ENCODE measurements at regions not wholly inside any gene's neighbourhood (a gene's known extent, or its start where the extent isn't known, plus 50 kb on each side); places are given as distances from the start of the nearest gene placed in this dataset.
"Not testable (repeated sequence)": the region's sequence is repeated elsewhere in the genome, so short reads cannot be mapped to it uniquely, and the experiment has no call there.

DNA sequence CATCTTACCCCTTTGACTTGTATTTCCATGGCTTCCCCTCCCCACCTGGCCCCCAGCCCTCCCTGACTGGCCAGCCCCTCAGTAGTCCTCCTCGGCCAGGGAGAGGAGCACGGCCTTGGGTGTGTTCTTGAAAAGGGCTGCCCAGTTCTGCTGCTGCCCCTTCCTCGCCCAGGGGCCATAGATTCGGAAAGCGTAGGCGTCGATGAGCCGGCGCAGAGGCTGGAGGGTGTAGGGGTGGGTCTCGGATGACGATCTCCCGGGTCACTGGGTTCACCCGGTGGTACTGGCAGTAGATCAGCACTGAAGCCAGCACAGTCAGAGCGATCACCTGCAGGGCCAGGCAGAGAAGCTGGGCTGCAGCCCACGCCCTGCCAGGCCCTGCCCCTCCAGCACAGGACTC is 71.7 kb downstream of the ZNF479 start:
- H3K36me3 ChIP-seq (replicated peaks; ENCODE audit: insufficient read depth, low read depth); H3K4me2 ChIP-seq; H3K27ac ChIP-seq; H3K4me3 ChIP-seq; H3K4me1 ChIP-seq (ENCODE audit: insufficient read depth); H4K20me1 ChIP-seq (ENCODE audit: insufficient read depth, poor library complexity, severe bottlenecking); H3K9me3 ChIP-seq (ENCODE audit: low read depth); H2AFZ ChIP-seq; H3K9me2 ChIP-seq (replicated peaks; ENCODE audit: insufficient read depth); H3K27me3 ChIP-seq; H3K79me2 ChIP-seq; DNase-seq (ENCODE audit: low spot score): not testable (repeated sequence)
- 76% methylated on average over 15 of the region's 15 CpGs for WGBS (ENCODE audit: low lambda C conversion rate, missing lambda C conversion rate)

DNA sequence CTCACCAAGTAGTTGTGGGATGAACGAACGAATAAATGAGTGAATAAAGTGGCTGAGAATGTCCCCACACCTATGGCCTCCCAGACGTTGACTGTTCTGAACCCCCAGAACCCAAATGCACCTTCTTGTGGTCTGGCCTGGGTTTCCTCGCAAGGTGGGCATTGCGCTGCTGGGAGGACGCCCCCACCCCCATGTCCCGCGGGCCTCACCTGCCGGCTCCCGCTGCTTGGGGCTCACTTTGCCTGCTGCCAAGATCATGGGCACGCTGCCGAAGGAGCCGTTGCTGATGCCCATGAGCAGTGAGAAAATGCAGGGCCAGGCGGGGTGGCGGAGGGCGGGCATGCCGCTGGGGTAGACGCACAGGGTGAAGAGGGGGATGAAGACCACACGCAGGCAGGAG is 115.9 kb downstream of the ZNF479 start:
- not testable (repeated sequence) for DNase-seq (ENCODE audit: low spot score); H3K36me3 ChIP-seq (replicated peaks; ENCODE audit: insufficient read depth, low read depth); H2AFZ ChIP-seq; H3K79me2 ChIP-seq; H3K9me2 ChIP-seq (replicated peaks; ENCODE audit: insufficient read depth); H3K9me3 ChIP-seq (ENCODE audit: low read depth); H3K27me3 ChIP-seq; H3K4me2 ChIP-seq; H4K20me1 ChIP-seq (ENCODE audit: insufficient read depth, poor library complexity, severe bottlenecking); H3K27ac ChIP-seq; H3K4me1 ChIP-seq (ENCODE audit: insufficient read depth); H3K4me3 ChIP-seq
- 89% methylated on average over 8 of the region's 19 CpGs for WGBS (ENCODE audit: low lambda C conversion rate, missing lambda C conversion rate)

GRCh38 chr7:57013707-57014106 is 118.5 kb downstream of the ZNF479 start:
- H3K4me2 ChIP-seq; H3K9me2 ChIP-seq (replicated peaks; ENCODE audit: insufficient read depth); H3K9me3 ChIP-seq (ENCODE audit: low read depth); H3K27ac ChIP-seq; H3K4me1 ChIP-seq (ENCODE audit: insufficient read depth); H3K79me2 ChIP-seq; DNase-seq (ENCODE audit: low spot score); H4K20me1 ChIP-seq (ENCODE audit: insufficient read depth, poor library complexity, severe bottlenecking); H3K36me3 ChIP-seq (replicated peaks; ENCODE audit: insufficient read depth, low read depth); H3K27me3 ChIP-seq; H3K4me3 ChIP-seq; H2AFZ ChIP-seq: not testable (repeated sequence)
- WGBS (ENCODE audit: low lambda C conversion rate, missing lambda C conversion rate): 92% methylated on average over 8 of the region's 11 CpGs

DNA sequence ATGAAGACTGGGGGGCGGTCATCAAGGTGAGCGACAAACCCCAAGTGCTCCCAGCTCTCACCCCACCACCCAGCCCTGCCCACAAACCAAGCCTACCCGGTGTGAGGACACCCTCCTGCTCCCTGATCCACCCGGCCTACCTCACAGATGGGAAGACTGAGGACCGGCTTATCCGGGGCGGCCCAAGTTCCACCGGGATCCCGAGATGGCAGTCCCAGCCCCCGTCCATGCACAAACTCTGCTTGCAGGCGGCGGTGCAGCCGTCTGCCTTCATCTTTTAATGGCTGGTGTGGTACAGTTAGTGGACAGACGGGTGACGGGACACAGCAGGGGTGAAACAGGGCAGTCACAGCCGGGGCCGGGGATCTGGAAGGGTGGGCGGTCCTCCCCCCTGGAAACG is 119.3 kb downstream of the ZNF479 start:
- H3K4me3 ChIP-seq; H3K27me3 ChIP-seq; H3K36me3 ChIP-seq (replicated peaks; ENCODE audit: insufficient read depth, low read depth); H3K9me3 ChIP-seq (ENCODE audit: low read depth); DNase-seq (ENCODE audit: low spot score); H3K9me2 ChIP-seq (replicated peaks; ENCODE audit: insufficient read depth); H3K27ac ChIP-seq; H3K4me1 ChIP-seq (ENCODE audit: insufficient read depth); H3K79me2 ChIP-seq; H3K4me2 ChIP-seq; H2AFZ ChIP-seq; H4K20me1 ChIP-seq (ENCODE audit: insufficient read depth, poor library complexity, severe bottlenecking): not testable (repeated sequence)
- 90% methylated on average over 13 of the region's 19 CpGs for WGBS (ENCODE audit: low lambda C conversion rate, missing lambda C conversion rate)

GRCh38 chr7:57009230-57009629 is 123.0 kb downstream of the ZNF479 start:
- H3K4me2 ChIP-seq; DNase-seq (ENCODE audit: low spot score); H3K9me2 ChIP-seq (replicated peaks; ENCODE audit: insufficient read depth); H3K36me3 ChIP-seq (replicated peaks; ENCODE audit: insufficient read depth, low read depth); H3K79me2 ChIP-seq; H2AFZ ChIP-seq; H3K4me1 ChIP-seq (ENCODE audit: insufficient read depth); H3K27me3 ChIP-seq; H4K20me1 ChIP-seq (ENCODE audit: insufficient read depth, poor library complexity, severe bottlenecking); H3K9me3 ChIP-seq (ENCODE audit: low read depth); H3K27ac ChIP-seq; H3K4me3 ChIP-seq: not testable (repeated sequence)
- 87% methylated on average over 9 of the region's 17 CpGs for WGBS (ENCODE audit: low lambda C conversion rate, missing lambda C conversion rate)

GRCh38 chr7:57005974-57006373 is 126.3 kb downstream of the ZNF479 start:
- WGBS (ENCODE audit: low lambda C conversion rate, missing lambda C conversion rate): 80% methylated on average over 14 of the region's 14 CpGs
- H3K27me3 ChIP-seq; DNase-seq (ENCODE audit: low spot score): not testable (repeated sequence)

DNA sequence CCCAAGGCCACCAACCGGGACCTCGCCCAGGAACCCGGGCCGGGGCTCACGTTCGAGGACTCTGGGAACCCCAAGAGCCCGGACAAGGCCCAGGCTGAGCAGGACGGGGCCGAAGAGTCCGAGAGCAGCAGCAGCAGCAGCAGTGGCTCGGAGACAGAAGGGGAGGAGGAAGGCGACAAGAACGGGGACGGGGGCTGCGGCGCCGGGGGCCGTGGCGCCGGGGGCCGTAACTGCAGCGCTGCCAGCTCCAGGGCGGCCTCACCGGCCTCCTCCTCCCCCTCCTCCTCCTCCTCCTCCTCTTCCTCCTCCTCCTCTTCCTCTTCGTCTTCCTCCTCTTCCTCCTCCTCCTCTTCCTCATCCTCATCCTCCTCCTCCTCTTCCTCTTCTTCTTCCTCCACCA is 128.4 kb downstream of the ZNF479 start:
- H2AFZ ChIP-seq; H3K79me2 ChIP-seq; H3K9me2 ChIP-seq (replicated peaks; ENCODE audit: insufficient read depth); H3K4me2 ChIP-seq; DNase-seq (ENCODE audit: low spot score); H3K9me3 ChIP-seq (ENCODE audit: low read depth); H4K20me1 ChIP-seq (ENCODE audit: insufficient read depth, poor library complexity, severe bottlenecking); H3K4me1 ChIP-seq (ENCODE audit: insufficient read depth); H3K27ac ChIP-seq; H3K4me3 ChIP-seq; H3K27me3 ChIP-seq; H3K36me3 ChIP-seq (replicated peaks; ENCODE audit: insufficient read depth, low read depth): not testable (repeated sequence)
- WGBS (ENCODE audit: low lambda C conversion rate, missing lambda C conversion rate): no CpG with 5 or more reads among the region's 25 CpGs

More at GRCh38 chr7:57005974-57006373, 126.3 kb downstream of the ZNF479 start:
- H3K36me3 ChIP-seq (replicated peaks; ENCODE audit: insufficient read depth, low read depth); H2AFZ ChIP-seq; H3K4me1 ChIP-seq (ENCODE audit: insufficient read depth); H4K20me1 ChIP-seq (ENCODE audit: insufficient read depth, poor library complexity, severe bottlenecking); H3K27ac ChIP-seq; H3K4me3 ChIP-seq; H3K79me2 ChIP-seq; H3K4me2 ChIP-seq; H3K9me2 ChIP-seq (replicated peaks; ENCODE audit: insufficient read depth); H3K9me3 ChIP-seq (ENCODE audit: low read depth): not testable (repeated sequence)

- not testable (repeated sequence) for H3K4me3 ChIP-seq; H3K9me3 ChIP-seq (ENCODE audit: low read depth); H3K79me2 ChIP-seq; DNase-seq (ENCODE audit: low spot score); H3K36me3 ChIP-seq (replicated peaks; ENCODE audit: insufficient read depth, low read depth); H3K4me2 ChIP-seq; H3K4me1 ChIP-seq (ENCODE audit: insufficient read depth); H3K9me2 ChIP-seq (replicated peaks; ENCODE audit: insufficient read depth); H4K20me1 ChIP-seq (ENCODE audit: insufficient read depth, poor library complexity, severe bottlenecking); H3K27me3 ChIP-seq; H3K27ac ChIP-seq; H2AFZ ChIP-seq
- WGBS (ENCODE audit: low lambda C conversion rate, missing lambda C conversion rate): 92% methylated on average over 12 of the region's 20 CpGs
These were observed 130.3 kb downstream of the ZNF479 start for GRCh38 chr7:57001926-57002325.

- not testable (repeated sequence) for H3K36me3 ChIP-seq (replicated peaks; ENCODE audit: insufficient read depth, low read depth); H3K4me1 ChIP-seq (ENCODE audit: insufficient read depth); H3K27ac ChIP-seq; H3K4me2 ChIP-seq; H4K20me1 ChIP-seq (ENCODE audit: insufficient read depth, poor library complexity, severe bottlenecking); H3K4me3 ChIP-seq; H2AFZ ChIP-seq; H3K27me3 ChIP-seq; H3K9me2 ChIP-seq (replicated peaks; ENCODE audit: insufficient read depth); DNase-seq (ENCODE audit: low spot score); H3K9me3 ChIP-seq (ENCODE audit: low read depth); H3K79me2 ChIP-seq
- WGBS (ENCODE audit: low lambda C conversion rate, missing lambda C conversion rate): 86% methylated on average over 12 of the region's 12 CpGs
These were observed 138.5 kb downstream of the ZNF479 start for GRCh38 chr7:56993779-56994178.

Data from hepatocyte (in vitro differentiated cells).